ENCODE measurements at regions not wholly inside any gene's neighbourhood (a gene's known extent, or its start where the extent isn't known, plus 50 kb on each side); places are given as distances from the start of the nearest gene placed in this dataset.

GRCh38 chr2:176768185-176768584 is 444.4 kb upstream of the HNRNPA3 start:
- DNase-seq: peak in 1 of 2 donors; percentile 34
- TF ChIP-seq POLR2AphosphoS5 (IDR thresholded peaks at IDR 0.05): no peak
- no peak for TF ChIP-seq CTCF (IDR thresholded peaks at IDR 0.05)
- TF ChIP-seq POLR2A (IDR thresholded peaks at IDR 0.05): no peak
- no peak for TF ChIP-seq EP300 (IDR thresholded peaks at IDR 0.05)
- intact Hi-C loops (cut with DNase I; ENCODE audit: low total_unique reads): no loop called here

GRCh38 chr2:176769021-176769420 is 443.6 kb upstream of the HNRNPA3 start:
- intact Hi-C loops (cut with DNase I; ENCODE audit: low total_unique reads): no loop called here
- no peak for TF ChIP-seq POLR2AphosphoS5 (IDR thresholded peaks at IDR 0.05)
- TF ChIP-seq EP300 (IDR thresholded peaks at IDR 0.05): no peak
- TF ChIP-seq CTCF (IDR thresholded peaks at IDR 0.05): no peak
- no peak for TF ChIP-seq POLR2A (IDR thresholded peaks at IDR 0.05)
- no peak overlapping the region for H3K27ac ChIP-seq
- H3K9me3 ChIP-seq: peaks cover 0 to 15% (median 10%) of the 10 kb centered on the region in 4 donors
- DNase-seq: no peak
- no peak overlapping the region for H3K4me3 ChIP-seq
- no peaks in the 10 kb centered on the region for H3K4me1 ChIP-seq
- 29 to 72% (median 40%) methylated on average over 3 of the region's 3 CpGs for WGBS, 5 donors
- H3K27me3 ChIP-seq: peaks cover 0 to 11% (median 0%) of the 10 kb centered on the region in 3 donors
- no peaks in the 10 kb centered on the region for H3K36me3 ChIP-seq

More at GRCh38 chr2:176768185-176768584, 444.4 kb upstream of the HNRNPA3 start:
- Histone ChIP-seq H3K9me3 (peaks cover 0 to 8% (median 6%) of the 10 kb centered on the region in 4 donors), H3K4me3 (no peak overlapping the region), H3K36me3 (no peaks in the 10 kb centered on the region), H3K27me3 (peaks cover 0 to 13% (median 0%) of the 10 kb centered on the region in 3 donors), H3K27ac (no peak overlapping the region), H3K4me1 (no peaks in the 10 kb centered on the region)
- 30 to 52% (median 41%) methylated on average over 1 of the region's 1 CpG; no CpG with 5 or more reads in 1 of the 5 donors for WGBS, 5 donors

- Histone ChIP-seq H3K4me1 (no peaks in the 10 kb centered on the region), H3K36me3 (no peaks in the 10 kb centered on the region), H3K27me3 (peaks cover 0 to 7% (median 0%) of the 10 kb centered on the region in 3 donors), H3K9me3 (peaks cover 0 to 18% (median 10%) of the 10 kb centered on the region in 4 donors), H3K27ac (no peak overlapping the region), H3K4me3 (no peak overlapping the region)
- TF ChIP-seq POLR2A (IDR thresholded peaks at IDR 0.05) (no peak), CTCF (IDR thresholded peaks at IDR 0.05) (no peak), POLR2AphosphoS5 (IDR thresholded peaks at IDR 0.05) (no peak), EP300 (IDR thresholded peaks at IDR 0.05) (no peak)
- intact Hi-C loops (cut with DNase I; ENCODE audit: low total_unique reads): no loop called here
- no peak for DNase-seq
- WGBS, 5 donors: 69 to 78% (median 72%) methylated on average over 6 of the region's 6 CpGs
Observed at GRCh38 chr2:176769499-176770370, 442.9 kb upstream of the HNRNPA3 start.

- Histone ChIP-seq H3K27me3 (peaks cover 0 to 7% (median 0%) of the 10 kb centered on the region in 3 donors), H3K4me3 (no peak overlapping the region), H3K27ac (no peak overlapping the region), H3K9me3 (peaks cover 0 to 18% (median 10%) of the 10 kb centered on the region in 4 donors), H3K4me1 (no peaks in the 10 kb centered on the region), H3K36me3 (no peaks in the 10 kb centered on the region)
- no peak for DNase-seq
- intact Hi-C loops (cut with DNase I; ENCODE audit: low total_unique reads): no loop called here
- WGBS, 5 donors: 67 to 88% (median 81%) methylated on average over 2 of the region's 2 CpGs
- TF ChIP-seq POLR2A (IDR thresholded peaks at IDR 0.05): no peak
- no peak for TF ChIP-seq EP300 (IDR thresholded peaks at IDR 0.05)
- no peak for TF ChIP-seq POLR2AphosphoS5 (IDR thresholded peaks at IDR 0.05)
- no peak for TF ChIP-seq CTCF (IDR thresholded peaks at IDR 0.05)
Observed at GRCh38 chr2:176772816-176773215, 439.8 kb upstream of the HNRNPA3 start.

All from stomach (tissue), 8 donors.